Heart right ventricle (tissue), 16 donors: ENCODE measurements at regions not wholly inside any gene's neighbourhood (a gene's known extent, or its start where the extent isn't known, plus 50 kb on each side); places are given as distances from the start of the nearest gene placed in this dataset.

Experiments used
- ATAC-seq, 8 donors: fragments of 200-7000 bp; cut with Tn5 transposase; one replicate each; pipeline ENCODE4 v1.9.1; 2020; ENCODE audit warnings: mild to moderate bottlenecking in 8 of 8, moderate library complexity in 8 of 8, moderate number of reproducible peaks in 1 of 8
- DNase-seq, 2 donors: peaks; one replicate each; pipeline ENCODE4 v3.0.0-alpha.2; 2020
- H3K27ac ChIP-seq, 10 donors: fragments of 200-600 bp; sonication (generic) in 2 of 10; one replicate each; pipeline versions ENCODE4 v1.5.0 to v1.8.0; 2020 to 2022; ENCODE audit warnings: mild to moderate bottlenecking in 3 of 10
- H3K27me3 ChIP-seq, 7 donors: fragments of 200-600 bp; one replicate each; pipeline ENCODE4 v1.8.0; 2021 to 2022; ENCODE audit warnings: mild to moderate bottlenecking in 2 of 7
- H3K36me3 ChIP-seq, 9 donors: fragments of 200-600 bp; sonication (generic) in 1 of 9; one replicate each; pipeline versions ENCODE4 v1.5.0 to v1.8.0; 2020 to 2022; ENCODE audit warnings: mild to moderate bottlenecking in 2 of 9
- H3K4me1 ChIP-seq, 9 donors: fragments of 200-600 bp; sonication (generic) in 1 of 9; one replicate each; pipeline versions ENCODE4 v1.5.0 to v1.8.0; 2020 to 2022; ENCODE audit warnings: mild to moderate bottlenecking in 4 of 9
- H3K4me3 ChIP-seq, 10 donors: fragments of 200-600 bp; sonication (generic) in 2 of 10; one replicate each; pipeline versions ENCODE4 v1.5.0 to v1.8.0; 2020 to 2022; ENCODE audit warnings: mild to moderate bottlenecking in 7 of 10, moderate library complexity in 2 of 10
- H3K9me3 ChIP-seq, 11 donors: fragments of 200-600 bp in 10 of 11; sonication (generic) in 2 of 11; one replicate each; pipeline versions ENCODE4 v1.5.0 to v1.8.0; 2013 to 2022; ENCODE audit warnings: mild to moderate bottlenecking in 2 of 11, control low read depth in 1 of 11, moderate library complexity in 1 of 11
- CTCF ChIP-seq, 9 donors: fragments of 200-600 bp; sonication (generic) in 2 of 9; IDR thresholded peaks; one replicate each; pipeline versions ENCODE4 v1.5.0 to v1.8.0; 2021 to 2022; ENCODE audit warnings: antibody characterized with exemption in 9 of 9, mild to moderate bottlenecking in 5 of 9, moderate library complexity in 1 of 9
- WGBS, 2 donors: extraction: QIAGEN DNeasy Blood & Tissue Kit; methylation state at CpG; one replicate each; pipeline ENCODE4 v1.1.7; 2013; ENCODE audit warnings: inconsistent platforms in 1 of 2; 5-methylcytosine and 5-hydroxymethylcytosine counted together
- intact Hi-C, 10 donors: fragments of 100-400 bp; cut with DNase I; formaldehyde crosslinking; loops; one replicate each; pipeline versions ENCODE4 v1.11.1 to v1.14.2; 2022
- donor health status: Arrhythmogenic right ventricular cardiomyopathy.
- donor health status: ischemic (EF 13 %, LVEDD 7.1; RV severe dilation, severe dysfunction).
- donor health status: healthy with polysubstance abuse.
- donor health status: DM: no; HTN: yes; CAD: no.
- donor health status: DM: no; HTN: no; CAD: no.
- donor health status: ischemic (EF 25% LVEDD 6.9; RV normal size, moderate dysfunction).
- donor health status: ischemic (EF 25% LVEDD 5.7; RV mildly dilated, moderate dysfunction).
- donor health status: healthy.
- donor health status: DM: yes; HTN: yes; CAD: no.
- donor health status: Ischemic cardiomyopathy.
- donor health status: ischemic (EF 35%, LVEDD 5.7; RV mildly dilated, moderate dysfunction).
- donor health status: nonischemic (EF 11% LVEDD 7.7; RV severe dilation, severe dysfunction).
- donor health status: DM: yes; HTN: yes; CAD: no.
- donor health status: PGD.
- donor health status: ischemic (EF 29% LVEDD 5.4; RV normal size, mild dysfunction).
- donor health status: nonischemic (EF 23%, LVEDD 6.1; RV moderate dilation, normal function).

- WGBS, 2 donors, result 48 to 63% methylated on average over 3 of the region's 3 CpGs
- peak overlapping the region in 2 of 10 donors; percentile 9 to 31 for H3K27ac ChIP-seq
Observed at GRCh38 chrX:115494161-115494560, 66.8 kb upstream of the PLS3 start.

GRCh38 chrX:115499112-115499805 is 61.7 kb upstream of the PLS3 start:
- H3K4me1 ChIP-seq, result peaks cover 0 to 17% (median 0%) of the 10 kb centered on the region in 9 donors
- no peak for TF ChIP-seq CTCF (IDR thresholded peaks at IDR 0.05)
- no peak overlapping the region for H3K4me3 ChIP-seq
- no peaks in the 10 kb centered on the region for H3K9me3 ChIP-seq
- intact Hi-C loops, result no loop called here
- ATAC-seq, result peak in 1 of 8 donors; percentile 46
- no peaks in the 10 kb centered on the region for H3K36me3 ChIP-seq
- no peak for DNase-seq
- WGBS, 2 donors, result 51 to 59% methylated on average over 3 of the region's 3 CpGs
- peaks cover 0 to 23% (median 0%) of the 10 kb centered on the region in 7 donors for H3K27me3 ChIP-seq
- peak overlapping the region in 5 of 10 donors; percentile 7 to 62 (median 29) for H3K27ac ChIP-seq

More at GRCh38 chrX:115494161-115494560, 66.8 kb upstream of the PLS3 start:
- Histone ChIP-seq H3K36me3 (no peaks in the 10 kb centered on the region), H3K9me3 (no peaks in the 10 kb centered on the region), H3K27me3 (peaks cover 0 to 37% (median 0%) of the 10 kb centered on the region in 7 donors), H3K4me1 (peaks cover 0 to 24% (median 0%) of the 10 kb centered on the region in 9 donors), H3K4me3 (no peak overlapping the region)
- DNase-seq (no peak), ATAC-seq (no peak)
- TF ChIP-seq CTCF (IDR thresholded peaks at IDR 0.05), result no peak
- intact Hi-C loops, result no loop called here

DNA sequence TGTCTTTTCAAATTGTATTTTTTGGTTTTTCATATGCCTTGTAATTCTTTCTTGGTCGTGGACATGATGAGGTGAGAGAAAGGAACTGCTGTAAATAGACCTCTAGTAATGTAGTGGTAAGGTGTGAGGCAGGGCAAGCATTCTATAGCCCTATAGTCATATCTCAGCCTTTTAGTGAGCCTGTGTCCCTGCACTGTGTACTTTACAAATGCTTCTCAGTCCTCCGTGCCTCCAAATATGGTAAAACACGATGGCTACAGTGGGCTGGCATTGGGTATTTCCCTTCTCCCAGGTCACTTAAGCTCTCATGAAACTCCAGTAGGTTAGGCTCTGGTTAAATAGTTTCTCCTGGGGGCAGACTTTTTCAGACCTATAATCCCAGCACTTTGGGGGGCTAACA is 57.9 kb upstream of the PLS3 start:
- Histone ChIP-seq H3K27me3 (peaks cover 0 to 27% (median 0%) of the 10 kb centered on the region in 7 donors), H3K9me3 (no peaks in the 10 kb centered on the region), H3K27ac (no peak overlapping the region), H3K4me1 (peaks cover 0 to 17% (median 0%) of the 10 kb centered on the region in 9 donors), H3K36me3 (no peaks in the 10 kb centered on the region), H3K4me3 (no peak overlapping the region)
- 61 to 76% methylated on average over 3 of the region's 3 CpGs for WGBS, 2 donors
- ATAC-seq, result no peak
- DNase-seq, result no peak
- intact Hi-C loops, result no loop called here
- no peak for TF ChIP-seq CTCF (IDR thresholded peaks at IDR 0.05)

- Histone ChIP-seq H3K4me1 (peaks cover 0 to 10% (median 0%) of the 10 kb centered on the region in 9 donors), H3K9me3 (peaks cover 0 to 6% (median 0%) of the 10 kb centered on the region in 11 donors), H3K4me3 (no peak overlapping the region), H3K27me3 (peaks cover 0 to 27% (median 0%) of the 10 kb centered on the region in 7 donors), H3K36me3 (no peaks in the 10 kb centered on the region), H3K27ac (no peak overlapping the region)
- WGBS, 2 donors, result 66 to 72% methylated on average over 3 of the region's 3 CpGs
- ATAC-seq (no peak), DNase-seq (no peak)
- no peak for TF ChIP-seq CTCF (IDR thresholded peaks at IDR 0.05)
- intact Hi-C loops, result no loop called here
Observed at GRCh38 chrX:115504167-115504566, 56.8 kb upstream of the PLS3 start.
